HL-60 (cell line): ENCODE measurements at regions not wholly inside any gene's neighbourhood (a gene's known extent, or its start where the extent isn't known, plus 50 kb on each side); places are given as distances from the start of the nearest gene placed in this dataset.

Experiments used
- DNase-seq, 2 experiments: peaks; one replicate each; pipeline ENCODE4 v3.0.0-alpha.2; 2010 to 2020; ENCODE audit warnings: low read depth in 1 of 2, low spot score in 1 of 2
- H3K27ac ChIP-seq: fragments of 250-450 bp; sonication (Bioruptor Pico); replicated peaks from 2 replicates; pipeline ENCODE4 v1.5.1; 2020; ENCODE audit warnings: mild to moderate bottlenecking, moderate library complexity
- H3K27me3 ChIP-seq: fragments of 250-450 bp; sonication (Bioruptor Pico); 2 replicates; pipeline ENCODE4 v1.5.1; 2021; ENCODE audit warnings: mild to moderate bottlenecking, moderate library complexity; ENCODE audit not compliant: insufficient read depth, poor library complexity, severe bottlenecking
- H3K4me3 ChIP-seq: replicated peaks from 2 replicates; pipeline ENCODE4 v1.5.1; 2011; ENCODE audit warnings: mild to moderate bottlenecking, control low read depth, low read length; ENCODE audit not compliant: insufficient read depth
- GABPA ChIP-seq: IDR thresholded peaks from 2 replicates; pipeline ENCODE4 v1.6.1; 2012; ENCODE audit warnings: low read depth
- POLR2AphosphoS5 ChIP-seq: IDR thresholded peaks from 2 replicates; pipeline ENCODE4 v1.6.1; 2012; ENCODE audit warnings: low read depth
- SPI1 ChIP-seq: IDR thresholded peaks from 2 replicates; pipeline ENCODE4 v1.6.1; 2012; ENCODE audit warnings: low read depth, mild to moderate bottlenecking, borderline replicate concordance
- TF ChIP-seq, protein P1 (sequence below): IDR thresholded peaks from 2 replicates; pipeline ENCODE4 v1.6.1; 2012; ENCODE audit warnings: low read depth; ENCODE audit not compliant: insufficient replicate concordance
- TF ChIP-seq, protein P2 (sequence below): IDR thresholded peaks from one replicate; pipeline ENCODE4 v1.5.1; 2011; ENCODE audit warnings: low read length, control low read depth, inconsistent platforms; ENCODE audit not compliant: insufficient read depth

DNA sequence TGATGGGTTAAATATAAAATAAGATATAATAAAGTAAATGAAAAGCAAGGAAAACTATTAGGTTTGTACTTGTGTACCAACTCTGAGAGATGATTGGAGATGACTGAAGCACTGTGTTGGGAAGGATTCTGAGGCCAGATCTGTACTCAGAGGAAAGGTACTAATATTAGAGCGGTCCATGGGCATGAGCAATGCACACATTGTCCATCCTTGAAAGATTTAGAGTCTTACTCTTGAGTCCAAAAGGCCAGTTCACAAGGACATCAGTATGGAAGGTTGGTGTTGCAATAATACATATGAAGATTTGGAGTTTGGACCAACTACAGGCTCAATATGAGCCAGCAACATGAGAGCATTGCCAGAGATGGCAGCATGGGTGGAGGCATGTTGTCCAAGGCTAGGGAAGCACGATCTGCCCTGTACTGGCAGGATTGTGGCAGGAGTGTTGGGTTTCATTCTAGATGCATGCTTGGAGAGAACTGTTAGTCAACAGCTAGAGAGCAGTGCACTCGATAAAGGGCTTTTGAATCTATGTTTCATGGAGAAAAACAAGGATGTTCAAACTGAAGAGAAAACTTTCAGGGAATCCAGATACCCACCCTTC, 84.4 kb downstream of the TMEM215 start:
- TF ChIP-seq, protein P1, sequence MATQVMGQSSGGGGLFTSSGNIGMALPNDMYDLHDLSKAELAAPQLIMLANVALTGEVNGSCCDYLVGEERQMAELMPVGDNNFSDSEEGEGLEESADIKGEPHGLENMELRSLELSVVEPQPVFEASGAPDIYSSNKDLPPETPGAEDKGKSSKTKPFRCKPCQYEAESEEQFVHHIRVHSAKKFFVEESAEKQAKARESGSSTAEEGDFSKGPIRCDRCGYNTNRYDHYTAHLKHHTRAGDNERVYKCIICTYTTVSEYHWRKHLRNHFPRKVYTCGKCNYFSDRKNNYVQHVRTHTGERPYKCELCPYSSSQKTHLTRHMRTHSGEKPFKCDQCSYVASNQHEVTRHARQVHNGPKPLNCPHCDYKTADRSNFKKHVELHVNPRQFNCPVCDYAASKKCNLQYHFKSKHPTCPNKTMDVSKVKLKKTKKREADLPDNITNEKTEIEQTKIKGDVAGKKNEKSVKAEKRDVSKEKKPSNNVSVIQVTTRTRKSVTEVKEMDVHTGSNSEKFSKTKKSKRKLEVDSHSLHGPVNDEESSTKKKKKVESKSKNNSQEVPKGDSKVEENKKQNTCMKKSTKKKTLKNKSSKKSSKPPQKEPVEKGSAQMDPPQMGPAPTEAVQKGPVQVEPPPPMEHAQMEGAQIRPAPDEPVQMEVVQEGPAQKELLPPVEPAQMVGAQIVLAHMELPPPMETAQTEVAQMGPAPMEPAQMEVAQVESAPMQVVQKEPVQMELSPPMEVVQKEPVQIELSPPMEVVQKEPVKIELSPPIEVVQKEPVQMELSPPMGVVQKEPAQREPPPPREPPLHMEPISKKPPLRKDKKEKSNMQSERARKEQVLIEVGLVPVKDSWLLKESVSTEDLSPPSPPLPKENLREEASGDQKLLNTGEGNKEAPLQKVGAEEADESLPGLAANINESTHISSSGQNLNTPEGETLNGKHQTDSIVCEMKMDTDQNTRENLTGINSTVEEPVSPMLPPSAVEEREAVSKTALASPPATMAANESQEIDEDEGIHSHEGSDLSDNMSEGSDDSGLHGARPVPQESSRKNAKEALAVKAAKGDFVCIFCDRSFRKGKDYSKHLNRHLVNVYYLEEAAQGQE, result no peak
- TF ChIP-seq POLR2AphosphoS5, result no peak
- TF ChIP-seq, protein P2, sequence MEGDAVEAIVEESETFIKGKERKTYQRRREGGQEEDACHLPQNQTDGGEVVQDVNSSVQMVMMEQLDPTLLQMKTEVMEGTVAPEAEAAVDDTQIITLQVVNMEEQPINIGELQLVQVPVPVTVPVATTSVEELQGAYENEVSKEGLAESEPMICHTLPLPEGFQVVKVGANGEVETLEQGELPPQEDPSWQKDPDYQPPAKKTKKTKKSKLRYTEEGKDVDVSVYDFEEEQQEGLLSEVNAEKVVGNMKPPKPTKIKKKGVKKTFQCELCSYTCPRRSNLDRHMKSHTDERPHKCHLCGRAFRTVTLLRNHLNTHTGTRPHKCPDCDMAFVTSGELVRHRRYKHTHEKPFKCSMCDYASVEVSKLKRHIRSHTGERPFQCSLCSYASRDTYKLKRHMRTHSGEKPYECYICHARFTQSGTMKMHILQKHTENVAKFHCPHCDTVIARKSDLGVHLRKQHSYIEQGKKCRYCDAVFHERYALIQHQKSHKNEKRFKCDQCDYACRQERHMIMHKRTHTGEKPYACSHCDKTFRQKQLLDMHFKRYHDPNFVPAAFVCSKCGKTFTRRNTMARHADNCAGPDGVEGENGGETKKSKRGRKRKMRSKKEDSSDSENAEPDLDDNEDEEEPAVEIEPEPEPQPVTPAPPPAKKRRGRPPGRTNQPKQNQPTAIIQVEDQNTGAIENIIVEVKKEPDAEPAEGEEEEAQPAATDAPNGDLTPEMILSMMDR, result no peak
- TF ChIP-seq GABPA, result no peak
- TF ChIP-seq SPI1, result no peak
- Histone ChIP-seq H3K4me3 (no peak overlapping the region), H3K27ac (no peak overlapping the region), H3K27me3 (no peaks in the 10 kb centered on the region)
- DNase-seq, result no peak

DNA sequence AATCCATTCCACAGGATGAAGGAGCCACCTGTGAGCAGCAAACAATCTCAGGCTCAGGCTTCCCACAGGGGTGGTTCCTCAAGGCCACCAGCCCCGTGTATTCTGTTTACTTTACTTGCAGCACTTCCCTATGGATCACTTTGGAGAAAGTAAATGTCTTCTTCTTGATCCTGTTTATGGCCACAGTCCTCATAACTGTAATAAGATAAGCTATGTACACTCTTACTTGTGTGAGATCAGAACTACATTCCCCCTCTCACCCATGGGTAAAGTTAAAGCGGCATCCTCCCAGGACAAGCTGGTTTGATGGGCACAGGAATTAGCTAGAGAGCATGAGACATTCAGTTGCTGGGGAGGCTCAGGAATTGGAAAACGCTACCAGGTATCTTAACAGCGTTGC, 86.1 kb downstream of the TMEM215 start:
- Histone ChIP-seq H3K27ac (no peak overlapping the region), H3K4me3 (no peak overlapping the region), H3K27me3 (no peaks in the 10 kb centered on the region)
- no peak for TF ChIP-seq POLR2AphosphoS5
- TF ChIP-seq, protein P1, result no peak
- TF ChIP-seq GABPA, result no peak
- TF ChIP-seq SPI1, result no peak
- no peak for DNase-seq

DNA sequence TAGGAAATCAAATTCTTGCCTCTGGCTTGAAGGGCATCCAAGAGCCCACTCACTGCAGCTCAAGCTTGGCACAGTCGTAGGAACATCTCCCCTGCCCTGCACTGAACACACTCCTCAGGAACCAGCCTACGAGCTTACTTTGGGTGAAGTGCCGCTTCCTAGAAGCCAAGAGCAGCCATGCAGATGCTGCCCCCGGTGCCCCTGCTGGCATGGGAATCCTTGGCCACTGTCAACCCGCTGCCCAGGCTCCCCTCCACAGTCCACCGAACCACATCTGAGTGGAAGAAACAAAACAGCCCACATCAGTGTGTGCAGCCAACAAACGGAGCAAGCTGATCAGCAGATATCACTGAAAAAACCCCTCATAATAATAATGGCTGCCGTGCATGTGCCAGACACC, 89.8 kb downstream of the TMEM215 start:
- TF ChIP-seq POLR2AphosphoS5 (no peak), SPI1 (no peak)
- TF ChIP-seq, protein P2, result no peak
- TF ChIP-seq, protein P1, result no peak
- H3K27me3 ChIP-seq, result no peaks in the 10 kb centered on the region
- DNase-seq, result no peak
- no peak overlapping the region for H3K4me3 ChIP-seq
- H3K27ac ChIP-seq, result no peak overlapping the region

DNA sequence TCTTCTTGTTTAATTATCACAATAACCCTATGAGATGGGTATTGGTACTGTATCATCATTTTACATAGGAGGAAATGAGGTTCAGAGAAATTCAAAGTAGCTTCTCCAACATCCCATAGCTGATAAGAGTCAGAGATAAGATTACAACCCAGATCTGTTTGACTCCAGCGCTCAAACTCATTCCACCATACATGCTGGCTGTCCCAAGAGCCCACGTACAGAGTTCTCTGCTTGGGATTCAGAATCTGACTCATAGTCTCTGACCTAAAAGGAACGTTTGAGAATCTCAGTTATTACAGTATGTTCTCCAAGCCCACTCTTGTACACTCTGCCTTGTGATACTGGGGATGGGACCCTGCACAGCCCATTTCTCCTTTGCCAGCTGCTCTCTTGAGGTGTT, 90.2 kb downstream of the TMEM215 start:
- Histone ChIP-seq H3K27ac (no peak overlapping the region), H3K27me3 (no peaks in the 10 kb centered on the region), H3K4me3 (no peak overlapping the region)
- DNase-seq, result no peak
- TF ChIP-seq, protein P2, result no peak
- TF ChIP-seq, protein P1, result no peak
- TF ChIP-seq GABPA (no peak), SPI1 (no peak)
